ENCODE measurements at regions not wholly inside any gene's neighbourhood (a gene's known extent, or its start where the extent isn't known, plus 50 kb on each side); places are given as distances from the start of the nearest gene placed in this dataset.

DNA sequence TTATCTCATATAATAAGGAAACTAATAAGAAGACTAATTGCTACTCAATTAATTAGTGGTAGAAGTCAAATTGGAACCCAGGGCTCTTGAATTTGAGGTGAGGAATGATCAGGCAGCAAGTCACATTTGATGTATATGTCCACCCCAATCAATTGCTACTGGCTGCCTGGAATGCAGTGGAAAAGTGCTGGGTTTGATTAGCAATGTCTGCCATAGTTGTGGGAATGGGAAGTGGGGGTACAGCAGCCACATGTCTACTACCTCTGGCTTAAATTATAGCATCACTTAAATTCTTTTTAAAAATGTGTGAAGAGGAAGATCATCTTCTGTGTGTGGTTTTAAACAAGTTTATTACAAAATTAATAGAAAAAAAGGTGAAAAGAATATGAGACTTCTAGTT is 50.8 kb upstream of the NAV2 start:
- no peak for DNase-seq (ENCODE audit: low spot score)

DNA sequence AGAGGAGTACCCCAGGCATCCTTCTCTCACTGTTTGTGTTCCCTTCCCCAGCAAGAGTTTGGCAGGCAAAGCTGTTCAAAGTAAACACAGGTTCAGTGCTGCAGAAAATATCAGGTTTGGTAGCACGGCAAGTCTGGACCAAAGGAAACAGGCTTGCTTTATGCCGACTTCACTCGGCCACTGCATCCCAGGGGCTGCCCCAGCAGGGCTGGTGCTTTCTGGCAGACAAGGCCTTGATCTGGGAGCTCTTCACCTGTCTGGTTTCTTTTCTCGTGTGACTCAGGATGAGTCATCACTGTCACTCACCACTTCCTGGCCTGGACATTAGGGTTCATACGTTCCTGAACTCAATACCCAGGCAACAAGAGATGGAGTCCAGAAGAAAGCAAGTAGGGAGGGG is 52.6 kb upstream of the NAV2 start:
- no peak for DNase-seq (ENCODE audit: low spot score)

DNA sequence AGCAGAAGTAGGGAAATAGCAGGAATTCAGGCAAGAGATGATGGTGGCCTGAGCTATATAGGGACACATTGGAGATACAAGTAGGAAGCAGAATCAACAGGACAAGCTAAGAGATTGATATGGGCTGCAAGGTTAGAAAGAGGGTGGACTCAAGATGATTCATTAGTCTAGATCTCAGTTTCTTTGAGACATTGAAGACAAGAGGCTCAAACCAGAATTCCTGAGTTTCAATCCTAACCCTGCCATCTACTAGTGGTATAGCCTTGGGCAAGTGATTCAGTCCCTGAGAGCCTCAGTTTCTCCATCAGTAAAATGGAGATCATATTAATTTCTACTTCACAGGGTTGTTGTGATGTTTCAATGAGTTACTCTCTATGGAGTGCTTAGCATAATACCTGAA is 53.1 kb upstream of the NAV2 start:
- no peak for DNase-seq (ENCODE audit: low spot score)

DNA sequence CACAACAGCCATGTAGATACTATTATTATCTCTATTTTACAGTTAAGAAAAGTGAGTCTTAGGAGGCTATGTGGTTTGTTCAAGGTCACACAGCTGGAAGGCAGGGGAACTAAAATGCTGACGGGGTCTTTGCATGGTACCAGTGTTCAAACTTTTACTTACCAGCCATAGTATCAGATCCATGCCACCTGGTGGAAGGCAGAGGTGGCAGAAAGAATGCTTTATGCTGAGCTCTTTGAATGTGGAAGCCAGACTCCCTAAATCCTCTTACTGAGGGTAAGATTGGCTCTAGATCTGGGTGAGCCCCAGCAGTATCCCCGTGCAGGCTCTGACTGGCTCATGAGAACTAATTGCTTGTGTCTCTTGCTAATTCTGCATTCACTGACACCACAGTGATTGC is 54.3 kb upstream of the NAV2 start:
- no peak for DNase-seq (ENCODE audit: low spot score)

DNA sequence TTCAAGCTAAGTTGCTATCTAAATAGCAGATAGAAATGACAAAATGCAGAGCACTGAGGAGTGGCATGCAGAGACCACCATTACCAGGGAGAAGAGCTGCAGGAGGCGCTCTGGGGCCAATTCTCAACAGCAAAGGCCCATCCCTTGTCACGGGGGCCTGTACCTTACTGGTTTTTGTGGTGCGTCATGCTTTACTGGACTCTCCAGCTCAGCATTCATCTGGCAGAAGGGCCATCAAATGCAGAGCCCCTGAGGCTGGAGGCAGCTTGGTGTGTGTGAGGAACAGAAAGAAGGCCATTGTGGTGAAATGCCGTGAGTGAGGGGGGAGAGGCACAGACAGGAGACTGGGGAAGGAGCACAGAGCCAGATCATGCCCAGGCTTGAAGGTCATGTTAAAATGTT is 56.5 kb upstream of the NAV2 start:
- DNase-seq (ENCODE audit: low spot score) = no peak

DNA sequence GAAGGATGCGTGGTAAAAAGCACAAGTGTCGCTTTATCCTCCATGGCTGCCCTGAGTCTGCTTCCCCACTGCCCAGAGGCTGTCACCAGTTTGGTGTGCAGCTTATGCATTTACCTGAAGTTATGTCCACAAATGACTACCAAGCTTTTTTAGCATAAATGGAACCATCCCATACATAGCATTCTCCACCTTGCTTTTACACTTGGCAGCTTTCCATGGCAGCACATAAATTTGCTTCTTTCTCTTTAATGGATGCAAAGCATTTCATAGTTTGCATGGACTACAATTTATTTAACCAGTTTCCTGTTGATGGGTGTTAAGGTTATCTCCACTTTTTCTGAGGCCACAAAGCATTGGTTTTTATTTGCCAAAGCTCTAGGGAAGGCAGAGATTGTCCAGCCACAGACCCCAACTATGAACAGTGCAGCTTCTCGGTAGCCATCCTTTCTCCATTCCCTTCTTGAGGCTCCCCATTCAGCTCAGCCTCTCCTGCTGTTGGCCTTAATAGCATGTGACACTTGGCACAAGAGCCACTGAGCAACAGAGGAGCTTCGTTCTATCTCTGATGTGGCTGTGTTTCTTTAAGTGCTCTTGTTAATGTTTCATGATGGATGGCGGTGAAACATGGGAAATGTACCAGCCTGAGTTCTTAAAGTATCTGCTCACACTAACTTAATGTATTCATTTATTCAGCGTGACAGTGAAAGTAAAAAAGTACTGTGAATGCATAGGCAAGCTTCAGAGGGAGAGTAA is 59.8 kb upstream of the NAV2 start:
- DNase-seq (ENCODE audit: low spot score) = no peak

GRCh38 chr11:19651653-19652052 is 61.0 kb upstream of the NAV2 start:
- no peak for DNase-seq (ENCODE audit: low spot score)

- no peak for DNase-seq (ENCODE audit: low spot score)
These were observed 61.6 kb upstream of the NAV2 start for GRCh38 chr11:19651028-19651427.

DNA sequence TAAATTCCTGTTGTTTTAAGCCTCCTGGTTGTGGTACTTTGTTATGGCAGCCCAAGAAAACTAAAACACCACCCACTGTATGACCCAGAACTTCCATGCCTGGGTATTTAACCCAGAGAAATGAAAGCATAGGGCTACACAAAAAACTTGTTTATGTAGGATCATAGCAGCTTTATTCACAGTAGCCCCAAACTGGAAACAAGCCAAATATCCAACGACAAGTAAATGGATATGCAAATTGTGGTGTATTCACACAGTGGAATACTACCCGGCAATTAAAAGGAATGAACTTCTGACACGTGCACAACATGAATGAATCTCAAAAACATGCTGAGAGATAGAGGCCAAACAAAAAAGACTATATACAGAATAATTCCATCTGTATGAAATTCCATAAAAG is 62.2 kb upstream of the NAV2 start:
- no peak for DNase-seq (ENCODE audit: low spot score)

DNA sequence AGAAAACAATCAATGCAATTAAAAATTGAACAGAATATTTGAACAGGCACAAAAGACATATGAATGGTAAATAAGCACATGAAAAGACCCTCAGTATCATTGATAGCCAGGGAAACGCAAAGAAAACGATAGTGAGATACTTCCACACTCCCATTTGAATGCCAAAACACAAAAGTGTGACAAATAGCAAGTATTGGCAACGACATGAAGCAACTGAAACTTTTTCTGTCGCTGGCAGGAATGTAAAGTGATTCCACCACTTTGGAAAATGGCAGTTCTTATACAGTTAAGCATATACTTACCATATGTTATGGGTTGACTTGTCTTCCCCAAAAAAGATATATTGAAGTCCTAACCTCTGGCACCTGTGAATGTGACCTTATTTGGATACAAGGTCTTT is 62.9 kb upstream of the NAV2 start:
- DNase-seq (ENCODE audit: low spot score) = no peak

GRCh38 chr11:19648321-19648720 is 64.3 kb upstream of the NAV2 start:
- no peak for DNase-seq (ENCODE audit: low spot score)

GRCh38 chr11:19647816-19648215 is 64.8 kb upstream of the NAV2 start:
- no peak for DNase-seq (ENCODE audit: low spot score)

GRCh38 chr11:19646921-19647320 is 65.7 kb upstream of the NAV2 start:
- DNase-seq (ENCODE audit: low spot score) = no peak

- no peak for DNase-seq (ENCODE audit: low spot score)
These were observed 66.3 kb upstream of the NAV2 start for GRCh38 chr11:19646308-19646707.

DNA sequence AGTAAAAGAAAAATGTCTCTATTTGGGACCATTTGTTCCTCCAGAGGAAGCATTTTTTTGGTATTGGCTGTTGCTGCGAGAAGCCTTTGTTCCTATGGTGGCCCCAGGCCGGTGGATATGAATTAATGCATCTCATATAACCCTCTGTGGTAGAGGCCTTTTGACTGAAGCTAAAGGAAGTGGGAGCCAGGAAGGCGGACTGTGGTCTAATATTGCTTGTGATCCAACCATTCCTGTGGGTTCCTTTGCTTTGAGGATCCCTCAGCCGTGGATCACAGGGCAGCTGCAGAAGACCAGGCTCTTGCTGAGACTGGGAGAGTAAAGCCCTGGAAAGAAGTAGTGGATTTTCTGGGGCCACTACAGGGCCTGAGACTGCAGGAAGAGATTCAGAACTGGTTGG is 68.3 kb upstream of the NAV2 start:
- DNase-seq (ENCODE audit: low spot score) = no peak

DNA sequence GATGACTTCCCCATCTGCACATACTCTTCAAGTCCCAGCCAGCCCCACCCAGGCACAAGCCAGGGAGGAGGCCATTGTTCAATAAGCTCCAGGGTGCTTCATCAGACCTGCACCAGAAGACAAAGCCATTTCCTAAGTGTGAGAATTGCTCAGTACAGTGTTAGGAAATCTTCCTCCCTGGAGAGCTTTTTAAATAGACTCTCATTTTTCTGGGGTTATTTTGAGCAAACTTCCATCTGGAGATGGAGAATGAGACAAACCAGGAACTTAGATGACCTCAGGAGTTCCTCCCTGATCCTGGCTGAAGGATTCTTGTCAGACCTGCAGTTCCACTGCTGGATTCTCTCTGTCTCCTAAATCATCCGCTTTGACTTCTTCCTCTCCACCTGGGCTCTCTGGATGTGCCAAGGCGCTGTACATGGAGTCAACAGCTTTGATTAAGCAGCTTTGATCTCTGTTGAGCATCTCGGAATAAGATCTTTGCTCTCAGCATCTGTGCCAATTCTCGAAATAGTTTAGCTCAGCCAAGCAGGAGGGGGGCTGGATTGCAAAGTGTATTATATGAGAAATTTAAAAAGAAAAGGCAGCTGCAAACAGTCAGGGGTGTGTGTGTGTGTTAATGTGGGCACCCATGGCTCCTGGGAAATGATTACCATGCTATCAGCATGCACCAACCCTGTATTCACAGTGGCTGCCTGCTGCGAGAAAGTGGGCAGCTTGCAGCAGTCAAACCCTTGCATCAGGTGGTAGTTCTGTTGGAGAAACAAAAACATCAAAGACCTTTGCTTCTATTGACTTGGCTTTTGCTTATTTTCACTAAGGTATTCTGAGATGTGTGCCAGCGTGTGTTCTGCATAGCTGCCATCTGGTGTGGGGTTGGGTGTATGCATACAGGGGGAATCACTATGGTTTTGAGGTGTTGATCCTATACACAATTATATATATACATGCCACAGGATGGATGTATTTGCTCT is 70.2 kb upstream of the NAV2 start:
- DNase-seq (ENCODE audit: low spot score) = no peak

DNA sequence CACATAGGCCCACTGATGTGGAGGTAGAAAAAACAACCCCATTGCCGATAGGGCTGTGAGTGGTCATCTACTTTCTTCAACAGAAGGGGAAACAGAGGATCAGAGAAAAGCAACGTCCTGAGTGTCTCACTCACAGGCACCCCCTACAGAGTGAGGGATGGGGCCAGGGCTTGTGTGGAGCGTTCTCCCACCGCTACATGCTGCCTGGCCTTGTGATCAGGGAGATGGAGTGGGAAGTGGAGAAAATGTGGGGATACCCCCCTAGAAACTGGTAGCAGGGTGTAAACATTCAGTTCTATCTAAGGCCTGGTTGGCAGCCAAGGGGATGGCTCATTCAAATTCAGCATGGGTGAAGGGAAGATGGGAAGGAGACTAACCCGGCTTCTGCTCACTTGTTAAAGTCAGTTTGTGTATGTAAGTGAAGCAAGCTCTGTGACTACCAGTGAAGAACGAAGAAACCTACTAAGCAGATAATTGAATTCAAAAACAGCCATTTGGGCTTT is 73.0 kb upstream of the NAV2 start:
- DNase-seq (ENCODE audit: low spot score) = no peak

DNA sequence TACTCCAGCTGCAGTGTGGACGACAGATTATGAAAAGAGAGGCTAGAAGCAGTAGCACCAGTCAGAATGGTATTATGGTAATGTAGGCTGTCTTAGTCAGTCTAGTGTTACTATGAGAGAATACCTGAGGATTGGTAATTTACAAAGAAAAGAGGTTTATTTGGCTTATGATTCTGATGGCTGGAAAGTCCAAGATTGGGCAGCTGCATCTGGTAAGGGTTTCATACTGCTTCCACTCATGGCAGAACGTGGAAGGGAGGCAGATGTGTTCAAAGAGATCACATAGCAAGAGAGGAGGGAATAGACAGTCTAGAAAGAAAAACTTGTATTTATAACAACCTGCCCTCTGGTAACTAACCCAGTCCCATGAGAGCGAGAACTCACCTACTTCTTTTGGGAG is 77.3 kb upstream of the NAV2 start:
- no peak for DNase-seq (ENCODE audit: low spot score)

GRCh38 chr11:19633276-19633675 is 79.4 kb upstream of the NAV2 start:
- DNase-seq (ENCODE audit: low spot score) = no peak

DNA sequence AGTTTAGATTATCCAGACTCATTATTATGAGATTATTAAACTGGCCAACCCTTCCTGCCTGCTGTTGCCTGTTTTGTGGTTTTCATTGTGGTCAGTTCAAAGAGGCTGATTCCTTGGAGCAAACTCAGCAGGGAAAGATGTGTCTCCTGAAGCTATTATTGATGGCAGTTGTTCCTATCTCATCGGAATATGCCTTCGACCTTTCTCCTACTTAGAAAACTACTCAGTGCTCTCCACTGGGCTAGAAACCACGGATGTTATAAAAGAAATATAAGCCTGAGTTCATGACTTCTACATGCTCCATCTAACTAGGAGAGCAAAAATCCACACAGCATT is 80.2 kb upstream of the NAV2 start:
- DNase-seq (ENCODE audit: low spot score) = no peak

- no peak for DNase-seq (ENCODE audit: low spot score)
These were observed 80.7 kb upstream of the NAV2 start for GRCh38 chr11:19631712-19632498.

- DNase-seq (ENCODE audit: low spot score) = no peak
These were observed 84.6 kb upstream of the NAV2 start for GRCh38 chr11:19628018-19628417.

- DNase-seq (ENCODE audit: low spot score) = no peak
These were observed 85.1 kb upstream of the NAV2 start for GRCh38 chr11:19627566-19627965.
